WTC11 (cell line): ENCODE measurements at regions not wholly inside any gene's neighbourhood (a gene's known extent, or its start where the extent isn't known, plus 50 kb on each side); places are given as distances from the start of the nearest gene placed in this dataset.

Source experiments
- ATAC-seq: fragments of 200-7000 bp; cut with Tn5 transposase; 2 replicates; pipeline ENCODE4 v1.10.0; 2021; ENCODE audit warnings: mild to moderate bottlenecking, moderate library complexity
- CTCF ChIA-PET: fragments of 300-600 bp; sonication (Branson Sonifier 250); formaldehyde crosslinking; loops from one replicate; lab custom pipeline; 2021; ENCODE audit warnings: antibody characterized with exemption; lab: Charles Lee
- POLR2A ChIA-PET: fragments of 350-600 bp; sonication (Branson Sonifier 250); formaldehyde crosslinking; loops from one replicate; lab custom pipeline; 2021; ENCODE audit warnings: antibody characterized with exemption; lab: Charles Lee
- DNase-seq: peaks from one replicate; pipeline ENCODE4 v3.0.0; 2021; ENCODE audit warnings: low spot score
- H3K27ac Mint-ChIP-seq: 2 replicates; pipeline ENCODE4 v1.8.0; 2021; ENCODE audit warnings: mixed read lengths
- H3K27me3 Mint-ChIP-seq: 2 replicates; pipeline ENCODE4 v1.8.0; 2021; ENCODE audit warnings: low read depth, mild to moderate bottlenecking, moderate library complexity, mixed read lengths
- H3K36me3 Mint-ChIP-seq: 2 replicates; pipeline ENCODE4 v1.8.0; 2021; ENCODE audit warnings: mixed read lengths
- H3K4me1 Mint-ChIP-seq: 2 replicates; pipeline ENCODE4 v1.8.0; 2022; ENCODE audit warnings: mixed read lengths
- H3K4me3 Mint-ChIP-seq: 2 replicates; pipeline ENCODE4 v1.8.0; 2021; ENCODE audit warnings: mild to moderate bottlenecking, moderate library complexity, mixed read lengths
- H3K9me3 Mint-ChIP-seq: 2 replicates; pipeline ENCODE4 v1.8.0; 2021; ENCODE audit warnings: mixed read lengths
- ATF1 ChIP-seq: sonication (generic); formaldehyde crosslinking; IDR thresholded peaks from 2 replicates; pipeline ENCODE4 v1.8.1; 2023; ENCODE audit warnings: mild to moderate bottlenecking, moderate library complexity, missing genetic modification reagents
- CBFB ChIP-seq: sonication (generic); formaldehyde crosslinking; IDR thresholded peaks from 2 replicates; pipeline ENCODE4 v1.8.1; 2022; ENCODE audit warnings: mild to moderate bottlenecking, low read depth, missing genetic modification reagents
- GTF2I ChIP-seq: fragments of 250-450 bp; sonication (Bioruptor Pico); conservative IDR thresholded peaks from 2 replicates; pipeline ENCODE4 v1.4.0; 2021; ENCODE audit warnings: mild to moderate bottlenecking
- HMGA2 ChIP-seq: fragments of 250-450 bp; sonication (Bioruptor Pico); IDR thresholded peaks from 2 replicates; pipeline ENCODE4 v1.4.0; 2021; ENCODE audit warnings: mild to moderate bottlenecking, moderate library complexity
- MXD4 ChIP-seq: fragments of 250-450 bp; sonication (Bioruptor Pico); IDR thresholded peaks from 2 replicates; pipeline ENCODE4 v1.8.0; 2021; ENCODE audit warnings: mild to moderate bottlenecking, moderate library complexity, borderline replicate concordance
- NFYB ChIP-seq: sonication (generic); formaldehyde crosslinking; conservative IDR thresholded peaks from 2 replicates; pipeline ENCODE4 v1.8.0; 2022; ENCODE audit warnings: low read depth, missing genetic modification reagents
- NR1H2 ChIP-seq: sonication (generic); formaldehyde crosslinking; IDR thresholded peaks from 2 replicates; pipeline ENCODE4 v1.9.0; 2021; ENCODE audit warnings: mild to moderate bottlenecking, moderate library complexity, missing genetic modification reagents
- NR2C2 ChIP-seq: sonication (generic); formaldehyde crosslinking; IDR thresholded peaks from 2 replicates; pipeline ENCODE4 v1.8.0; 2022; ENCODE audit warnings: mild to moderate bottlenecking, missing genetic modification reagents
- NR3C1 ChIP-seq: sonication (generic); formaldehyde crosslinking; conservative IDR thresholded peaks from 2 replicates; pipeline ENCODE4 v1.8.1; 2023; ENCODE audit warnings: low read depth, mild to moderate bottlenecking, missing genetic modification reagents
- PRRX2 ChIP-seq: fragments of 250-450 bp; sonication (Bioruptor Pico); IDR thresholded peaks from 2 replicates; pipeline ENCODE4 v1.8.0; 2021; ENCODE audit warnings: mild to moderate bottlenecking
- RORB ChIP-seq: fragments of 250-450 bp; sonication (Bioruptor Pico); IDR thresholded peaks from 2 replicates; pipeline ENCODE4 v1.9.0; 2021; ENCODE audit warnings: mild to moderate bottlenecking
- SMAD3 ChIP-seq: sonication (generic); formaldehyde crosslinking; IDR thresholded peaks from 2 replicates; pipeline ENCODE4 v1.8.0; 2022; ENCODE audit warnings: missing genetic modification reagents, mild to moderate bottlenecking, borderline replicate concordance
- ZNF138 ChIP-seq: sonication (generic); formaldehyde crosslinking; conservative IDR thresholded peaks from 2 replicates; pipeline ENCODE4 v1.8.1; 2022; ENCODE audit warnings: mild to moderate bottlenecking, moderate library complexity, missing genetic modification reagents
- ZNF396 ChIP-seq: fragments of 250-450 bp; sonication (Bioruptor Pico); IDR thresholded peaks from 2 replicates; pipeline ENCODE4 v1.8.0; 2021; ENCODE audit warnings: mild to moderate bottlenecking, moderate library complexity, borderline replicate concordance
- ZNF671 ChIP-seq: fragments of 250-450 bp; sonication (Bioruptor Pico); IDR thresholded peaks from 2 replicates; pipeline ENCODE4 v1.8.0; 2021; ENCODE audit warnings: mild to moderate bottlenecking
- TF ChIP-seq, protein P1 (sequence below): sonication (generic); formaldehyde crosslinking; IDR thresholded peaks from 2 replicates; pipeline ENCODE4 v1.8.1; 2023; ENCODE audit warnings: mild to moderate bottlenecking, moderate library complexity, missing genetic modification reagents
- TF ChIP-seq, protein P2 (sequence below): sonication (generic); formaldehyde crosslinking; IDR thresholded peaks from 2 replicates; pipeline ENCODE4 v1.8.1; 2023; ENCODE audit warnings: mild to moderate bottlenecking, missing genetic modification reagents, moderate library complexity
- TF ChIP-seq, protein P3 (sequence below): sonication (generic); formaldehyde crosslinking; IDR thresholded peaks from 2 replicates; pipeline ENCODE4 v1.8.1; 2023; ENCODE audit warnings: mild to moderate bottlenecking, missing genetic modification reagents
- TF ChIP-seq, protein P4 (sequence below): sonication (generic); formaldehyde crosslinking; IDR thresholded peaks from 2 replicates; pipeline ENCODE4 v1.8.0; 2022; ENCODE audit warnings: missing genetic modification reagents
- TF ChIP-seq, protein P5 (sequence below): sonication (generic); formaldehyde crosslinking; IDR thresholded peaks from 2 replicates; pipeline ENCODE4 v1.8.1; 2023; ENCODE audit warnings: mild to moderate bottlenecking, missing genetic modification reagents
- TF ChIP-seq, protein P6 (sequence below): sonication (generic); formaldehyde crosslinking; IDR thresholded peaks from 2 replicates; pipeline ENCODE4 v1.8.1; 2022; ENCODE audit warnings: mild to moderate bottlenecking, moderate library complexity, missing genetic modification reagents
- TF ChIP-seq, protein P7 (sequence below): sonication (generic); formaldehyde crosslinking; conservative IDR thresholded peaks from 2 replicates; pipeline ENCODE4 v1.8.1; 2022; ENCODE audit warnings: mild to moderate bottlenecking, missing genetic modification reagents

DNA sequence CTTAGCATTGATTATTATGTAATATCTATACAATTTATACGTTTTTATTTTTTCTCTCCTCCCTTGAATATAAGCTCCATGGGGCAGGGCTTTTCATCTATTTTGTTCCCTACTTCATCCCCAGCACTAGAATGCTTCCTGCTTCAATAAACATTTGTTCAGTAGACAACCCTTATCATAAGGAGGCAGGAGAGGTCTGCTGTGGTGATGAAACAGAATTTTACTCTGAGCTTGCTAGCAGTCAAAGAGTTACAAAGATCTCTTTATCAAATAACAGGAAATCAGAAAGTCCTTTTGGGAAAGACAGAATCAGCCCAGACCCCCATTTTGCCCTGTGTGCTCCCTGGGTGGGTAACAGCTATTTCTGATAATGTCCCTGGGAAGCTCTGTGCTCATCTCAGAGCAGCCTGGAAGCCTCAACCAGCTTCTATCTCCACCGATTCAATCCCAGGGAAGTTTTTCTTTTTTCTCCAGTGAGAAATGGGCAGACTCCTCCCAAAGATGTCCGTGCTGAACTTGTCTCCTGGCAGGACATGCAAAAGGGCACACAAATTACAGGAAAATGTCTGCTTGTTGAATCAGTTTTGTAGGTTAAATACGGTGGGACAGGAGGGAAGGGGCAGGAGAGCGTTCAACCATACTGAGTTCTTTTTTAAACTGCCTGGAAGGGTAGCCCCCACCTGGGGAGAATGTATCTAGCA, 84.7 kb upstream of the PKDCC start (continued):
- TF ChIP-seq, protein P1, sequence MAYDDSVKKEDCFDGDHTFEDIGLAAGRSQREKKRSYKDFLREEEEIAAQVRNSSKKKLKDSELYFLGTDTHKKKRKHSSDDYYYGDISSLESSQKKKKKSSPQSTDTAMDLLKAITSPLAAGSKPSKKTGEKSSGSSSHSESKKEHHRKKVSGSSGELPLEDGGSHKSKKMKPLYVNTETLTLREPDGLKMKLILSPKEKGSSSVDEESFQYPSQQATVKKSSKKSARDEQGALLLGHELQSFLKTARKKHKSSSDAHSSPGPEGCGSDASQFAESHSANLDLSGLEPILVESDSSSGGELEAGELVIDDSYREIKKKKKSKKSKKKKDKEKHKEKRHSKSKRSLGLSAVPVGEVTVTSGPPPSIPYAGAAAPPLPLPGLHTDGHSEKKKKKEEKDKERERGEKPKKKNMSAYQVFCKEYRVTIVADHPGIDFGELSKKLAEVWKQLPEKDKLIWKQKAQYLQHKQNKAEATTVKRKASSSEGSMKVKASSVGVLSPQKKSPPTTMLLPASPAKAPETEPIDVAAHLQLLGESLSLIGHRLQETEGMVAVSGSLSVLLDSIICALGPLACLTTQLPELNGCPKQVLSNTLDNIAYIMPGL (CRISPR knock-in tag) = no peak
- TF ChIP-seq NFYB = no peak
- no peak for TF ChIP-seq GTF2I (CRISPR knock-in tag)
- TF ChIP-seq, protein P2, sequence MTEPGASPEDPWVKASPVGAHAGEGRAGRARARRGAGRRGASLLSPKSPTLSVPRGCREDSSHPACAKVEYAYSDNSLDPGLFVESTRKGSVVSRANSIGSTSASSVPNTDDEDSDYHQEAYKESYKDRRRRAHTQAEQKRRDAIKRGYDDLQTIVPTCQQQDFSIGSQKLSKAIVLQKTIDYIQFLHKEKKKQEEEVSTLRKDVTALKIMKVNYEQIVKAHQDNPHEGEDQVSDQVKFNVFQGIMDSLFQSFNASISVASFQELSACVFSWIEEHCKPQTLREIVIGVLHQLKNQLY = no peak
- TF ChIP-seq ATF1 (CRISPR knock-in tag) = no peak
- TF ChIP-seq HMGA2 (CRISPR knock-in tag) = no peak
- TF ChIP-seq, protein P3, sequence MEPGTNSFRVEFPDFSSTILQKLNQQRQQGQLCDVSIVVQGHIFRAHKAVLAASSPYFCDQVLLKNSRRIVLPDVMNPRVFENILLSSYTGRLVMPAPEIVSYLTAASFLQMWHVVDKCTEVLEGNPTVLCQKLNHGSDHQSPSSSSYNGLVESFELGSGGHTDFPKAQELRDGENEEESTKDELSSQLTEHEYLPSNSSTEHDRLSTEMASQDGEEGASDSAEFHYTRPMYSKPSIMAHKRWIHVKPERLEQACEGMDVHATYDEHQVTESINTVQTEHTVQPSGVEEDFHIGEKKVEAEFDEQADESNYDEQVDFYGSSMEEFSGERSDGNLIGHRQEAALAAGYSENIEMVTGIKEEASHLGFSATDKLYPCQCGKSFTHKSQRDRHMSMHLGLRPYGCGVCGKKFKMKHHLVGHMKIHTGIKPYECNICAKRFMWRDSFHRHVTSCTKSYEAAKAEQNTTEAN (CRISPR knock-in tag) = no peak
- no peak for TF ChIP-seq NR3C1 (CRISPR knock-in tag)
- TF ChIP-seq, protein P4, sequence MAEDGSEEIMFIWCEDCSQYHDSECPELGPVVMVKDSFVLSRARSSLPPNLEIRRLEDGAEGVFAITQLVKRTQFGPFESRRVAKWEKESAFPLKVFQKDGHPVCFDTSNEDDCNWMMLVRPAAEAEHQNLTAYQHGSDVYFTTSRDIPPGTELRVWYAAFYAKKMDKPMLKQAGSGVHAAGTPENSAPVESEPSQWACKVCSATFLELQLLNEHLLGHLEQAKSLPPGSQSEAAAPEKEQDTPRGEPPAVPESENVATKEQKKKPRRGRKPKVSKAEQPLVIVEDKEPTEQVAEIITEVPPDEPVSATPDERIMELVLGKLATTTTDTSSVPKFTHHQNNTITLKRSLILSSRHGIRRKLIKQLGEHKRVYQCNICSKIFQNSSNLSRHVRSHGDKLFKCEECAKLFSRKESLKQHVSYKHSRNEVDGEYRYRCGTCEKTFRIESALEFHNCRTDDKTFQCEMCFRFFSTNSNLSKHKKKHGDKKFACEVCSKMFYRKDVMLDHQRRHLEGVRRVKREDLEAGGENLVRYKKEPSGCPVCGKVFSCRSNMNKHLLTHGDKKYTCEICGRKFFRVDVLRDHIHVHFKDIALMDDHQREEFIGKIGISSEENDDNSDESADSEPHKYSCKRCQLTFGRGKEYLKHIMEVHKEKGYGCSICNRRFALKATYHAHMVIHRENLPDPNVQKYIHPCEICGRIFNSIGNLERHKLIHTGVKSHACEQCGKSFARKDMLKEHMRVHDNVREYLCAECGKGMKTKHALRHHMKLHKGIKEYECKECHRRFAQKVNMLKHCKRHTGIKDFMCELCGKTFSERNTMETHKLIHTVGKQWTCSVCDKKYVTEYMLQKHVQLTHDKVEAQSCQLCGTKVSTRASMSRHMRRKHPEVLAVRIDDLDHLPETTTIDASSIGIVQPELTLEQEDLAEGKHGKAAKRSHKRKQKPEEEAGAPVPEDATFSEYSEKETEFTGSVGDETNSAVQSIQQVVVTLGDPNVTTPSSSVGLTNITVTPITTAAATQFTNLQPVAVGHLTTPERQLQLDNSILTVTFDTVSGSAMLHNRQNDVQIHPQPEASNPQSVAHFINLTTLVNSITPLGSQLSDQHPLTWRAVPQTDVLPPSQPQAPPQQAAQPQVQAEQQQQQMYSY (CRISPR knock-in tag) = no peak
- TF ChIP-seq, all 79 proteins: peak for 0

DNA sequence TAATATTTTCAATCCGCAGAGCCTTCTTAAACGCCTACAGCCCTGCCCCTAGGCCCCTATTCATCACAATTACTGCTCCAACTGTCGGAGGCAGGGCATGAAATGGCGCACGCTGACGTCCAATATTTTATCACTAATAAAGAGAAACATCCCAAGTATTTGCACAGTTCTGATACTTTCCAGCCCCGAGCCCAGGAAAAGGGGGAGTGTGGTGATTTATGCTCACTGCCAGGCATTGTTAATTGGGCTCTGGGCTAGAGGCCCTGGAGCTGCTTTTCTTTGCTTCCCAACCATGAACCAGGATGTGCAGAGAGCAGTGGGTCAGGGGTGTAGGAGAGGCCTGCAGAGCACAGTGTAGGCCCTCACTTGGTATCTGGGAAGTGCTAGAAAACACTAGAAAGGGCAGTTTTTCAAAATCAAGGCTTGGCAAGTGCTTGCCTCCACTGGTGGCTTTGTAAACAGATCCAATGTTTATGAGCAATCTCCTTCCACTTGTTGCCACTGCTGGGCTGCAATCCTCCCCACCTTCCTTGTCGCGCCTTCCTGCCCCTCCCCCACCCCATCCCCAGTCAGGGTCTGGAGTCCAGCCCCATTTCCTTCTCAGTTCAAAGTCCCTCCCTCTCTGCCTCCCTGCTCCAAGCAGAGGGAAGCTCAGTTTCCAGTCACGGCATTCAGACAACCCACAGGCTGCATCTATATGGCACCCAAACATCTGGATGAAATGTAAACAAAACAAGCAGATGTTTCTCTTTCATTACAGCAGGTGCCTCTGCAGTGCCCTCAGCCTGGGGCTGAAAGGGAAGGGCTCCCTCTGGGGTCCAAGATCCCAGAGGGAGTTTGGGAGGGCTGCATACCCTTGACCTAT, 83.9 kb upstream of the PKDCC start:
- no peaks in the 10 kb centered on the region for H3K36me3 Mint-ChIP-seq
- ATAC-seq = peak; percentile 83
- TF ChIP-seq MXD4 = no peak
- TF ChIP-seq, protein P5, sequence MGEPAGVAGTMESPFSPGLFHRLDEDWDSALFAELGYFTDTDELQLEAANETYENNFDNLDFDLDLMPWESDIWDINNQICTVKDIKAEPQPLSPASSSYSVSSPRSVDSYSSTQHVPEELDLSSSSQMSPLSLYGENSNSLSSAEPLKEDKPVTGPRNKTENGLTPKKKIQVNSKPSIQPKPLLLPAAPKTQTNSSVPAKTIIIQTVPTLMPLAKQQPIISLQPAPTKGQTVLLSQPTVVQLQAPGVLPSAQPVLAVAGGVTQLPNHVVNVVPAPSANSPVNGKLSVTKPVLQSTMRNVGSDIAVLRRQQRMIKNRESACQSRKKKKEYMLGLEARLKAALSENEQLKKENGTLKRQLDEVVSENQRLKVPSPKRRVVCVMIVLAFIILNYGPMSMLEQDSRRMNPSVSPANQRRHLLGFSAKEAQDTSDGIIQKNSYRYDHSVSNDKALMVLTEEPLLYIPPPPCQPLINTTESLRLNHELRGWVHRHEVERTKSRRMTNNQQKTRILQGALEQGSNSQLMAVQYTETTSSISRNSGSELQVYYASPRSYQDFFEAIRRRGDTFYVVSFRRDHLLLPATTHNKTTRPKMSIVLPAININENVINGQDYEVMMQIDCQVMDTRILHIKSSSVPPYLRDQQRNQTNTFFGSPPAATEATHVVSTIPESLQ (CRISPR knock-in tag) = no peak
- TF ChIP-seq, protein P2 = no peak
- no peak for TF ChIP-seq NR2C2 (CRISPR knock-in tag)
- TF ChIP-seq, protein P6, sequence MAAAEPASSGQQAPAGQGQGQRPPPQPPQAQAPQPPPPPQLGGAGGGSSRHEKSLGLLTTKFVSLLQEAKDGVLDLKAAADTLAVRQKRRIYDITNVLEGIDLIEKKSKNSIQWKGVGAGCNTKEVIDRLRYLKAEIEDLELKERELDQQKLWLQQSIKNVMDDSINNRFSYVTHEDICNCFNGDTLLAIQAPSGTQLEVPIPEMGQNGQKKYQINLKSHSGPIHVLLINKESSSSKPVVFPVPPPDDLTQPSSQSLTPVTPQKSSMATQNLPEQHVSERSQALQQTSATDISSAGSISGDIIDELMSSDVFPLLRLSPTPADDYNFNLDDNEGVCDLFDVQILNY = no peak
- no peak for TF ChIP-seq CBFB (CRISPR knock-in tag)
- no peak for TF ChIP-seq ZNF138 (CRISPR knock-in tag)
- TF ChIP-seq ZNF671 (CRISPR knock-in tag) = no peak
- no peak for TF ChIP-seq RORB
- TF ChIP-seq, protein P7, sequence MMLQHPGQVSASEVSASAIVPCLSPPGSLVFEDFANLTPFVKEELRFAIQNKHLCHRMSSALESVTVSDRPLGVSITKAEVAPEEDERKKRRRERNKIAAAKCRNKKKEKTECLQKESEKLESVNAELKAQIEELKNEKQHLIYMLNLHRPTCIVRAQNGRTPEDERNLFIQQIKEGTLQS (CRISPR knock-in tag) = no peak
- no peak for TF ChIP-seq NR1H2 (CRISPR knock-in tag)
- no peak for TF ChIP-seq PRRX2 (CRISPR knock-in tag)
- TF ChIP-seq ZNF396 = no peak
- no peak for TF ChIP-seq SMAD3 (CRISPR knock-in tag)

More for the DNA sequence above, 83.9 kb upstream of the PKDCC start:
- POLR2A ChIA-PET = interaction anchor here (1.3 to 1.8 kb wide), 2 partner anchors 16 to 21 kb away, joined by 4 to 9 read pairs; no protein-coding TSS in a partner anchor
- H3K27me3 Mint-ChIP-seq = no peaks in the 10 kb centered on the region
- peak; percentile 49 for DNase-seq
- H3K4me3 Mint-ChIP-seq = no peak overlapping the region
- H3K4me1 Mint-ChIP-seq = peaks cover 61% of the 10 kb centered on the region
- H3K9me3 Mint-ChIP-seq = no peaks in the 10 kb centered on the region
- no peak overlapping the region for H3K27ac Mint-ChIP-seq
- CTCF ChIA-PET = interaction anchor here (0.6 to 2.2 kb wide), 5 partner anchors 16 to 265 kb away, joined by 3 to 7 read pairs (median 4); no protein-coding TSS in a partner anchor
